HCT116 (cell line): ENCODE measurements at regions not wholly inside any gene's neighbourhood (a gene's known extent, or its start where the extent isn't known, plus 50 kb on each side); places are given as distances from the start of the nearest gene placed in this dataset.
"Not testable (repeated sequence)": the region's sequence is repeated elsewhere in the genome, so short reads cannot be mapped to it uniquely, and the experiment has no call there.

Experiments used
- ATAC-seq: fragments of 200-7000 bp; cut with Tn5 transposase; 2 replicates; pipeline ENCODE4 v1.9.1; 2020; ENCODE audit warnings: mild to moderate bottlenecking, moderate library complexity
- BruUV-seq: library from RNA; stranded (reverse); fragments of 400-500 nt; replicated peaks from 2 replicates; lab custom pipeline; 2021; lab: Mats Ljungman, UMichigan
- CTCF ChIA-PET: fragments of 300-600 bp; sonication (Branson Sonifier 250); formaldehyde crosslinking; loops from one replicate; lab custom pipeline; 2021; ENCODE audit warnings: antibody characterized with exemption; lab: Charles Lee
- POLR2A ChIA-PET: fragments of 300-600, 350-600 bp; sonication (Branson Sonifier 250); formaldehyde crosslinking; loops from one replicate; lab custom pipeline; 2021; ENCODE audit warnings: antibody characterized with exemption; lab: Charles Lee
- RAD21 ChIA-PET, 2 experiments: fragments of 300-600 bp; sonication (Branson Sonifier 250); formaldehyde crosslinking; loops; one replicate each; lab custom pipeline; 2023; ENCODE audit warnings: low total read pairs in 2 of 2; ENCODE audit not compliant: uncharacterized antibody in 2 of 2, unreplicated experiment in 2 of 2, low non-redundant PET in 1 of 2; lab: Charles Lee
- DNase-seq: peaks from one replicate; pipeline ENCODE4 v3.0.0-alpha.2; 2010; ENCODE audit warnings: low read depth, low spot score
- H2AFZ ChIP-seq: fragments of 200-600 bp; shearing (Covaris generic), sonication (generic); 2 replicates; pipeline ENCODE4 v1.6.1; 2017; ENCODE audit warnings: low read depth, mixed run types, mixed read lengths, antibody characterized with exemption, low read length; ENCODE audit not compliant: poor library complexity, severe bottlenecking
- H3K27ac ChIP-seq: 2 replicates; pipeline ENCODE4 v1.5.1; 2012; ENCODE audit warnings: low read depth, low read length
- H3K27me3 ChIP-seq: fragments of 200-600 bp; sonication (generic); 2 replicates; pipeline ENCODE4 v1.6.1; 2016; ENCODE audit warnings: mixed run types, low read length, mixed read lengths; ENCODE audit not compliant: insufficient read depth
- H3K36me3 ChIP-seq, 2 experiments: fragments of 200-500 bp in 1 of 2; fragments of 200-600 bp in 1 of 2; sonication (Bioruptor generic) in 1 of 2; sonication (generic) in 1 of 2; 2 replicates each; pipeline versions ENCODE4 v1.5.1 to v1.6.1; 2014 to 2016; ENCODE audit warnings: low read length in 2 of 2, inconsistent platforms in 1 of 2, mixed read lengths in 1 of 2, mixed run types in 1 of 2; ENCODE audit not compliant: insufficient read depth in 2 of 2, control insufficient read depth in 1 of 2
- H3K4me1 ChIP-seq, 2 experiments: fragments of 200-600 bp in 1 of 2; sonication (generic) in 1 of 2; 2 replicates each; pipeline versions ENCODE4 v1.5.1 to v1.6.1; 2012 to 2017; ENCODE audit warnings: low read length in 2 of 2, inconsistent platforms in 1 of 2, mild to moderate bottlenecking in 1 of 2, mixed read lengths in 1 of 2, mixed run types in 1 of 2, moderate library complexity in 1 of 2; ENCODE audit not compliant: insufficient read depth in 2 of 2, control insufficient read depth in 1 of 2
- H3K4me2 ChIP-seq: fragments of 200-600 bp; sonication (generic); 2 replicates; pipeline ENCODE4 v1.6.1; 2017; ENCODE audit warnings: mixed run types, low read length, mixed read lengths
- H3K4me3 ChIP-seq, 2 experiments: fragments of 200-600 bp in 1 of 2; sonication (generic) in 1 of 2; replicated peaks in 1 of 2; 2 replicates each; pipeline ENCODE4 v1.5.1; 2011 to 2016; ENCODE audit warnings: low read length in 2 of 2, control low read depth in 1 of 2, low read depth in 1 of 2, mild to moderate bottlenecking in 1 of 2, mixed read lengths in 1 of 2, mixed run types in 1 of 2
- H3K79me2 ChIP-seq: fragments of 200-600 bp; sonication (generic); 2 replicates; pipeline ENCODE4 v1.6.1; 2017; ENCODE audit warnings: mild to moderate bottlenecking, mixed run types, low read length, moderate library complexity, mixed read lengths; ENCODE audit not compliant: insufficient read depth
- H3K9ac ChIP-seq: fragments of 200-600 bp; sonication (generic); 2 replicates; pipeline ENCODE4 v1.6.1; 2016; ENCODE audit warnings: low read length, mixed read lengths
- H3K9me2 ChIP-seq: fragments of 200-600 bp; sonication (generic), shearing (Covaris generic); 2 replicates; pipeline ENCODE4 v1.6.1; 2017; ENCODE audit warnings: mixed run types, mild to moderate bottlenecking, moderate library complexity; ENCODE audit not compliant: insufficient read depth
- H3K9me3 ChIP-seq, 2 experiments: fragments of 200-500 bp in 1 of 2; fragments of 200-600 bp in 1 of 2; sonication (Bioruptor generic) in 1 of 2; sonication (generic) in 1 of 2; 2 replicates each; pipeline ENCODE4 v1.6.1; 2014 to 2017; ENCODE audit warnings: low read length in 2 of 2, mixed read lengths in 2 of 2, inconsistent platforms in 1 of 2, low read depth in 1 of 2, mild to moderate bottlenecking in 1 of 2, mixed run types in 1 of 2, moderate library complexity in 1 of 2; ENCODE audit not compliant: control insufficient read depth in 1 of 2, insufficient read depth in 1 of 2
- H4K20me1 ChIP-seq: fragments of 200-600 bp; sonication (generic), shearing (Covaris generic); 2 replicates; pipeline ENCODE4 v1.6.1; 2017; ENCODE audit warnings: mixed run types, mild to moderate bottlenecking, moderate library complexity; ENCODE audit not compliant: insufficient read depth
- CTCF ChIP-seq, 3 experiments: fragments of 200-600 bp in 1 of 3; sonication (generic) in 1 of 3; IDR thresholded peaks in 2 of 3; conservative IDR thresholded peaks in 1 of 3; 2 replicates each; pipeline ENCODE4 v1.5.1; 2012 to 2017; ENCODE audit warnings: low read depth in 2 of 3, low read length in 2 of 3, antibody characterized with exemption in 1 of 3, borderline replicate concordance in 1 of 3, control low read depth in 1 of 3, mild to moderate bottlenecking in 1 of 3, mixed read lengths in 1 of 3, mixed run types in 1 of 3, moderate library complexity in 1 of 3; ENCODE audit not compliant: insufficient read depth in 1 of 3
- intact Hi-C: fragments of 100-400 bp; cut with micrococcal nuclease; formaldehyde crosslinking; loops from 2 replicates; pipeline ENCODE4 v1.10.0; 2022

- H3K9me3 ChIP-seq, POLR2A ChIA-PET, H3K79me2 ChIP-seq, H3K4me3 ChIP-seq, BruUV-seq, H3K4me2 ChIP-seq, H3K9me2 ChIP-seq, H3K27me3 ChIP-seq, H3K27ac ChIP-seq, CTCF ChIA-PET, H3K36me3 ChIP-seq, DNase-seq, intact Hi-C loops, RAD21 ChIA-PET, H3K9ac ChIP-seq, H4K20me1 ChIP-seq, H2AFZ ChIP-seq, H3K4me1 ChIP-seq: not testable (repeated sequence)
- peak in 2 of 3 experiments; percentile 20 to 24; a peak in 3 of 6 replicates for TF ChIP-seq CTCF (IDR thresholded peaks at IDR 0.05 in 2 of 3, conservative IDR thresholded peaks at IDR 0.05 in 1 of 3; ENCODE audit: borderline replicate concordance in 1 of 3, insufficient read depth in 1 of 3, low read depth in 2 of 3, low read length in 2 of 3)
- peak; percentile 69 for ATAC-seq
Measured at GRCh38 chr16:21534561-21534960, 64.8 kb upstream of the METTL9 start.

DNA sequence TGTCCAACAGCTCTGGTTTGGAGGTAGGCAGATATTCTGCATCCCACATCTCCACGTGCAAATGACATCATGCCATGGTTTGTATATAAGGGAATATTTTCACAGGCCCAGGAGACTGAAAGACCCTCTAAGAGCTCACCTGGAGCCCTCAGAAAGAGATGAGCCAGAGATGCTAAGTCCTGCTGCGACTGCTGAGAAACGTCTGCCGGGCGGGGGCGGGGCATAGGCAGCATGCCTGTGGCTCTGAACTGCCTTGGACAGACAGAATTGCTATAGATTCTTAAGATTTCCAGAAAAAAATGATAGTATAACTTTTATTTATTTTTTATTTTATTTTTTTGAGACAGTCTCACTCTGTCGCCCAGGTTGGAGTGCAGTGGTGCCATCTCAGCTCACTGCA, 64.2 kb upstream of the METTL9 start:
- H3K27ac ChIP-seq, CTCF ChIA-PET, POLR2A ChIA-PET, H3K79me2 ChIP-seq, DNase-seq, H3K4me1 ChIP-seq, H3K27me3 ChIP-seq, H3K9ac ChIP-seq, H3K4me3 ChIP-seq, H3K36me3 ChIP-seq, RAD21 ChIA-PET, H4K20me1 ChIP-seq, intact Hi-C loops, ATAC-seq, H2AFZ ChIP-seq, H3K4me2 ChIP-seq, H3K9me2 ChIP-seq, BruUV-seq, H3K9me3 ChIP-seq: not testable (repeated sequence)

- H3K9me2 ChIP-seq, intact Hi-C loops: not testable (repeated sequence)
Measured at GRCh38 chr16:21536740-21537139, 62.6 kb upstream of the METTL9 start.

GRCh38 chr16:21537598-21537997, 61.8 kb upstream of the METTL9 start:
- H2AFZ ChIP-seq, DNase-seq, ATAC-seq, H3K27ac ChIP-seq, BruUV-seq, H3K27me3 ChIP-seq, H3K9ac ChIP-seq, H3K4me3 ChIP-seq, RAD21 ChIA-PET, H3K9me3 ChIP-seq, H3K79me2 ChIP-seq, POLR2A ChIA-PET, H3K36me3 ChIP-seq, intact Hi-C loops, H3K4me1 ChIP-seq, H3K9me2 ChIP-seq, CTCF ChIA-PET, H3K4me2 ChIP-seq, H4K20me1 ChIP-seq: not testable (repeated sequence)

More at GRCh38 chr16:21536740-21537139, 62.6 kb upstream of the METTL9 start:
- H3K36me3 ChIP-seq, BruUV-seq, H3K27me3 ChIP-seq, CTCF ChIA-PET, POLR2A ChIA-PET, H3K27ac ChIP-seq, H3K4me2 ChIP-seq, H3K9ac ChIP-seq, H2AFZ ChIP-seq, ATAC-seq, DNase-seq, RAD21 ChIA-PET, H4K20me1 ChIP-seq, H3K9me3 ChIP-seq, H3K4me3 ChIP-seq, H3K79me2 ChIP-seq, H3K4me1 ChIP-seq: not testable (repeated sequence)
